GM18868 (cell line): ENCODE measurements at regions not wholly inside any gene's neighbourhood (a gene's known extent, or its start where the extent isn't known, plus 50 kb on each side); places are given as distances from the start of the nearest gene placed in this dataset.

Experiments
- ATAC-seq: cut with Tn5 transposase; IDR thresholded peaks from one replicate; pipeline ENCODE4 v1.9.1; 2021; ENCODE audit warnings: mild to moderate bottlenecking, moderate library complexity; ENCODE audit not compliant: unreplicated experiment

- ATAC-seq: no peak
These were observed 102.9 kb upstream of the ZFHX3 start for GRCh38 chr16:73150786-73151185.

DNA sequence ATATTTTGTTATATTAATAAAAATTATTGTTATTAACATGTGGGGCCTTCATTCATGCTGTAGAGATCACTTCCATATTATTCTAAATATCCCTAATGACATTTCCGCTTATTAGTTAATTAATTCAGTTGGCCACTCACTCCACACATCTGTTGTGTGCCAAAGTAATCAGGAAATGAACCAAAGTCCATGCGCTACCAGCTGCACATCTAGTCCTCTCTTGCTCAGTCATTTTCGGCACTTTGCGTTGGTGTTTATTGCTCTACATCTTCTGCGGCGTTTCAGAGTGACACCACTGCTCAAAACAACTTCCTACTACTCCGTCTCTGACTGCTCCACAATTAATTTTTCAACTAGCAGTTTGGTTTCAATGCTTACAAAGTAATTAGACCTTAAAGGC is 101.4 kb upstream of the ZFHX3 start:
- no peak for ATAC-seq

- no peak for ATAC-seq
These were observed 100.0 kb upstream of the ZFHX3 start for GRCh38 chr16:73147958-73148357.

- ATAC-seq: no peak
These were observed 97.4 kb upstream of the ZFHX3 start for GRCh38 chr16:73145166-73145880.

- no peak for ATAC-seq
These were observed 95.9 kb upstream of the ZFHX3 start for GRCh38 chr16:73143576-73144422.

GRCh38 chr16:73143002-73143401 is 95.1 kb upstream of the ZFHX3 start:
- no peak for ATAC-seq

GRCh38 chr16:73142053-73142854 is 94.3 kb upstream of the ZFHX3 start:
- ATAC-seq: no peak

GRCh38 chr16:73140929-73141328 is 93.0 kb upstream of the ZFHX3 start:
- no peak for ATAC-seq

- ATAC-seq: no peak
These were observed 83.4 kb upstream of the ZFHX3 start for GRCh38 chr16:73131156-73131862.

- no peak for ATAC-seq
These were observed 81.5 kb upstream of the ZFHX3 start for GRCh38 chr16:73129455-73129854.

GRCh38 chr16:73126525-73126853 is 78.6 kb upstream of the ZFHX3 start:
- no peak for ATAC-seq

- no peak for ATAC-seq
These were observed 78.1 kb upstream of the ZFHX3 start for GRCh38 chr16:73125850-73126524.

DNA sequence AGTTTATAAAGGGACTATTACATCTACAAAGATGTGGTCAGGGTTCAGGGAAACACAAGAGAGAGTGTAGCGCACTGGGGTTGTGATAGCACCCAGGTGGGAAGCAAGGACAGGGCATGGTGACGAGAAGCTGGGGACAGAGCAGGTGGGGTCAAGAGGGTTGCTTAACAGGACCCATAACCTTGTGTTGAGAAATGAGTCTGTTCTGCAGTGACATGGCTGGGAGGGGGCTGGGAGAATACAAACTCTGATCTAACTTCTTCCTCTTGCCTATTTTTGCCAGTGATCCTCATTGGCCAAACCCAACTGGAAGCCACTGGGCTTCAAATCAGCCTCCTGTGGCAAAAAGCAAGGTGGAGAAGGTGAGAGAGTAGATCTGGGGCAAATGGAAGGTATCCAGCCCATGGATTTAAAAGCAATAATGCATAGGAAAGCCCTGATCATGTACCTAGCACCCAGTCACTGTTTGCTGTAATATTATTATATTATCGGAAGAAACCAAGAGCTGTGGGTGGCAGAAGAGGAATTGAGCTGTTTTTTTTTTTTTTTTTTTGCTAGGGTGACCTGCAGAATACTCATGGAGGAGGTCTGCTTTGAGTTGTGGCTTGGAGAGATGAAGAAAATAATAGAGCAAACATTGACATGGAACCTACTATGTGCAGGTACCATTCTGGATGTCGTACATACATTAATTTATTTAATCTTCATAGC is 76.9 kb upstream of the ZFHX3 start:
- no peak for ATAC-seq

GRCh38 chr16:73124097-73124652 is 76.2 kb upstream of the ZFHX3 start:
- no peak for ATAC-seq

DNA sequence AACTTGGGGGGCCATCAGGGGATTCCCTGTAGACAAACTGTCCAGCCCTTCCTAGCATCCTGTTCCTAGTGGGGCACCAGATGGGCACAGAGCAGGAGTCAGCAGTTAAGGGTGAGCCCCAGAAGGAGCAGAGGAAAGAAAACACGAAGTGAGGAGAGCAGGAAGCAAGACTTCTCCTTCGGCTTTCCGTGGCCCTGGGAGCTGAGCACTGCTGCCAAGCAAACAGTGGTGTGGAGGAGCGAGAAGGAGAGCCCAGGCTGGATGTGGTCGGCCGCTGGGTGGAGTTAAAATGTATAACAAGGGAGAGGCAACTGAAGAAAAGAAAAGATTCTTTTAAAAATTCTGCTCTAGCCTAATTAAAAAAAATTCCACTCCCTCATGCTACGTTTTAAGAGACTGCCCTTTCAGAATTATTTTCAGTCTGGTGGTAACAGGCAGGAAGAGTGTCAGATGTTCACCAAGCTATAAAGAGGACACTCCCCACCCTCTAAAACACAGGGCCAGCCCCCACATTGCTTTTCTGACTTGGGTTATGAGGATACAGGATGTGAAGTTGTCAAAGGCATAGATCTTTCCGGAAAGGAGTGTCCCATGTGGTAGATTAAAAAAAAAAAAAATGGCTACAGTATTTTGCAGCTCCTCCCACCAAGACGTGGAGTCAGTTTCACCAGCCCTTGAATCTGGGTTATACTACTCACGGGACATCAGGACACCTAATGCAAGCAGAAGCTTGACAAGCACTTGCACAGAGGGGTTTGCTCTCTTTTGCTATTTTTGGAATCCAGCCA is 74.9 kb upstream of the ZFHX3 start:
- no peak for ATAC-seq

- no peak for ATAC-seq
These were observed 68.6 kb upstream of the ZFHX3 start for GRCh38 chr16:73116576-73116975.

DNA sequence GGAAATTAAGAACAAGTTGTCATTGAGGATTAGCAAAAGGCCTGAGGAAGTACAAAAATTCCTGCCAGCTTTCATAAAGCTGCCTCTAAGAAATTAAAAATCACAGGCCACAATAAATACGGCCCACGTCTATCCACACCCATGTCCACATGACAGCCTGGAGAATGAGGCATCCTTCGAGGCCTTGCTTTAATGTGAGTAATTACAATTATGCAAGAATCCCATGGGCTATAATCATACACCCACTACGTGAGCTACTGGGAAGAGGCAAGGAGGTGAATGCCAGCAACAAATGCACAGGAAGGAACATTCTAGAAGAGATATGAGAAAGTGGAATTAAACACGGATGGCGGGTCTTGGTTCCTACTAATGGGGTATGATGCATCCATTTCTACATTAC is 65.4 kb upstream of the ZFHX3 start:
- no peak for ATAC-seq

GRCh38 chr16:73108195-73108963 is 60.5 kb upstream of the ZFHX3 start:
- no peak for ATAC-seq
